ENCODE measurements at regions not wholly inside any gene's neighbourhood (a gene's known extent, or its start where the extent isn't known, plus 50 kb on each side); places are given as distances from the start of the nearest gene placed in this dataset.
"Not testable (repeated sequence)": the region's sequence is repeated elsewhere in the genome, so short reads cannot be mapped to it uniquely, and the experiment has no call there.

GRCh38 chr2:91497129-91498064 lies 2805.9 kb downstream of the RPIA start:
- not testable (repeated sequence) for H3K27me3 ChIP-seq (ENCODE audit: insufficient read depth, low read depth); BruUV-seq (replicated peaks)

GRCh38 chr2:91498065-91498449 lies 2806.6 kb downstream of the RPIA start:
- H3K9me3 ChIP-seq (ENCODE audit: insufficient read depth, low read depth); H3K9me2 ChIP-seq (ENCODE audit: insufficient read depth); H3F3A ChIP-seq (ENCODE audit: insufficient read depth, low read depth); H4K20me1 ChIP-seq (ENCODE audit: insufficient read depth); H3K27ac ChIP-seq; H3K4me3 ChIP-seq; H3K36me3 ChIP-seq (ENCODE audit: low read depth); intact Hi-C loops (cut with micrococcal nuclease; ENCODE audit: unreplicated experiment); H3K27me3 ChIP-seq (ENCODE audit: insufficient read depth, low read depth); DNase-seq; H3K4me2 ChIP-seq; H2AFZ ChIP-seq; H3K79me2 ChIP-seq (ENCODE audit: low read depth); H3K4me1 ChIP-seq (replicated peaks; ENCODE audit: insufficient read depth); BruUV-seq (replicated peaks); CTCF ChIA-PET; POLR2A ChIA-PET (ENCODE audit: unreplicated experiment): not testable (repeated sequence)

More at GRCh38 chr2:91497129-91498064, 2805.9 kb downstream of the RPIA start:
- H3K9me2 ChIP-seq (ENCODE audit: insufficient read depth); H3F3A ChIP-seq (ENCODE audit: insufficient read depth, low read depth); H3K79me2 ChIP-seq (ENCODE audit: low read depth); POLR2A ChIA-PET (ENCODE audit: unreplicated experiment); H2AFZ ChIP-seq; CTCF ChIA-PET; H3K4me2 ChIP-seq; H3K4me1 ChIP-seq (replicated peaks; ENCODE audit: insufficient read depth); H3K4me3 ChIP-seq; H3K27ac ChIP-seq; intact Hi-C loops (cut with micrococcal nuclease; ENCODE audit: unreplicated experiment); H4K20me1 ChIP-seq (ENCODE audit: insufficient read depth); H3K36me3 ChIP-seq (ENCODE audit: low read depth); H3K9me3 ChIP-seq (ENCODE audit: insufficient read depth, low read depth); DNase-seq: not testable (repeated sequence)

- H3K36me3 ChIP-seq (ENCODE audit: low read depth); H3K79me2 ChIP-seq (ENCODE audit: low read depth); H3K27me3 ChIP-seq (ENCODE audit: insufficient read depth, low read depth); H3K4me3 ChIP-seq; POLR2A ChIA-PET (ENCODE audit: unreplicated experiment); BruUV-seq (replicated peaks); H3F3A ChIP-seq (ENCODE audit: insufficient read depth, low read depth); CTCF ChIA-PET; intact Hi-C loops (cut with micrococcal nuclease; ENCODE audit: unreplicated experiment); H2AFZ ChIP-seq; H3K4me1 ChIP-seq (replicated peaks; ENCODE audit: insufficient read depth); H3K9me2 ChIP-seq (ENCODE audit: insufficient read depth); H3K4me2 ChIP-seq; H3K27ac ChIP-seq; H3K9me3 ChIP-seq (ENCODE audit: insufficient read depth, low read depth); H4K20me1 ChIP-seq (ENCODE audit: insufficient read depth); DNase-seq: not testable (repeated sequence)
These were observed 2807.2 kb downstream of the RPIA start for GRCh38 chr2:91498513-91499250.

GRCh38 chr2:91499431-91500050 lies 2808.1 kb downstream of the RPIA start:
- BruUV-seq (replicated peaks); CTCF ChIA-PET; DNase-seq; H3K36me3 ChIP-seq (ENCODE audit: low read depth); H3K4me3 ChIP-seq; H3K4me2 ChIP-seq; intact Hi-C loops (cut with micrococcal nuclease; ENCODE audit: unreplicated experiment); H3K4me1 ChIP-seq (replicated peaks; ENCODE audit: insufficient read depth); H3F3A ChIP-seq (ENCODE audit: insufficient read depth, low read depth); H2AFZ ChIP-seq; POLR2A ChIA-PET (ENCODE audit: unreplicated experiment); H3K27me3 ChIP-seq (ENCODE audit: insufficient read depth, low read depth); H3K9me2 ChIP-seq (ENCODE audit: insufficient read depth); H3K9me3 ChIP-seq (ENCODE audit: insufficient read depth, low read depth); H3K27ac ChIP-seq; H4K20me1 ChIP-seq (ENCODE audit: insufficient read depth); H3K79me2 ChIP-seq (ENCODE audit: low read depth): not testable (repeated sequence)

GRCh38 chr2:91500246-91500977 lies 2808.9 kb downstream of the RPIA start:
- H3K27ac ChIP-seq; H3F3A ChIP-seq (ENCODE audit: insufficient read depth, low read depth); DNase-seq; H3K27me3 ChIP-seq (ENCODE audit: insufficient read depth, low read depth); H3K9me3 ChIP-seq (ENCODE audit: insufficient read depth, low read depth); intact Hi-C loops (cut with micrococcal nuclease; ENCODE audit: unreplicated experiment); H3K4me1 ChIP-seq (replicated peaks; ENCODE audit: insufficient read depth); H3K4me2 ChIP-seq; H3K4me3 ChIP-seq; CTCF ChIA-PET; H2AFZ ChIP-seq; H3K79me2 ChIP-seq (ENCODE audit: low read depth); BruUV-seq (replicated peaks); H4K20me1 ChIP-seq (ENCODE audit: insufficient read depth); POLR2A ChIA-PET (ENCODE audit: unreplicated experiment); H3K9me2 ChIP-seq (ENCODE audit: insufficient read depth); H3K36me3 ChIP-seq (ENCODE audit: low read depth): not testable (repeated sequence)

- H2AFZ ChIP-seq; H3K9me3 ChIP-seq (ENCODE audit: insufficient read depth, low read depth); H3F3A ChIP-seq (ENCODE audit: insufficient read depth, low read depth); H3K36me3 ChIP-seq (ENCODE audit: low read depth); intact Hi-C loops (cut with micrococcal nuclease; ENCODE audit: unreplicated experiment); H3K4me2 ChIP-seq; H4K20me1 ChIP-seq (ENCODE audit: insufficient read depth); H3K4me1 ChIP-seq (replicated peaks; ENCODE audit: insufficient read depth); DNase-seq; H3K27me3 ChIP-seq (ENCODE audit: insufficient read depth, low read depth); BruUV-seq (replicated peaks); H3K79me2 ChIP-seq (ENCODE audit: low read depth); H3K4me3 ChIP-seq; H3K27ac ChIP-seq; CTCF ChIA-PET; H3K9me2 ChIP-seq (ENCODE audit: insufficient read depth); POLR2A ChIA-PET (ENCODE audit: unreplicated experiment): not testable (repeated sequence)
These were observed 2809.5 kb downstream of the RPIA start for GRCh38 chr2:91500978-91501310.
